ENCODE measurements at regions not wholly inside any gene's neighbourhood (a gene's known extent, or its start where the extent isn't known, plus 50 kb on each side); places are given as distances from the start of the nearest gene placed in this dataset.
"Not testable (repeated sequence)": the region's sequence is repeated elsewhere in the genome, so short reads cannot be mapped to it uniquely, and the experiment has no call there.

- intact Hi-C loops (cut with micrococcal nuclease), result no loop called here
- DNase-seq, result peak; percentile 52
- ATAC-seq, result peak; percentile 96
These were observed 253.9 kb upstream of the PCSK5 start for GRCh38 chr9:75636427-75637045.

- ATAC-seq (no peak), DNase-seq (no peak)
- intact Hi-C loops (cut with micrococcal nuclease), result no loop called here
These were observed 250.4 kb upstream of the PCSK5 start for GRCh38 chr9:75639971-75640610.

- intact Hi-C loops (cut with micrococcal nuclease), result no loop called here
- ATAC-seq, result peak; percentile 84
These were observed 248.0 kb upstream of the PCSK5 start for GRCh38 chr9:75642522-75642921.

GRCh38 chr9:75644649-75645048, 245.8 kb upstream of the PCSK5 start:
- DNase-seq (no peak), ATAC-seq (peak; percentile 32)
- intact Hi-C loops (cut with micrococcal nuclease), result no loop called here

More at GRCh38 chr9:75642522-75642921, 248.0 kb upstream of the PCSK5 start:
- DNase-seq, result no peak

- DNase-seq (no peak), ATAC-seq (no peak)
- intact Hi-C loops (cut with micrococcal nuclease), result no loop called here
These were observed 242.4 kb upstream of the PCSK5 start for GRCh38 chr9:75648034-75648433.

GRCh38 chr9:75649060-75649459, 241.4 kb upstream of the PCSK5 start:
- DNase-seq (no peak), ATAC-seq (no peak)
- intact Hi-C loops (cut with micrococcal nuclease), result no loop called here

GRCh38 chr9:75651709-75652108, 238.8 kb upstream of the PCSK5 start:
- intact Hi-C loops (cut with micrococcal nuclease), result no loop called here
- ATAC-seq (no peak), DNase-seq (no peak)

GRCh38 chr9:75653335-75653734, 237.1 kb upstream of the PCSK5 start:
- DNase-seq (no peak), ATAC-seq (no peak)
- intact Hi-C loops (cut with micrococcal nuclease), result no loop called here

GRCh38 chr9:75653750-75654149, 236.7 kb upstream of the PCSK5 start:
- DNase-seq (no peak), ATAC-seq (no peak)
- intact Hi-C loops (cut with micrococcal nuclease), result no loop called here

GRCh38 chr9:75657015-75657414, 233.5 kb upstream of the PCSK5 start:
- intact Hi-C loops (cut with micrococcal nuclease), result no loop called here
- ATAC-seq, result no peak
- DNase-seq, result no peak

GRCh38 chr9:75658301-75658905, 232.1 kb upstream of the PCSK5 start:
- intact Hi-C loops (cut with micrococcal nuclease), result no loop called here
- no peak for ATAC-seq

GRCh38 chr9:75664597-75664996, 225.9 kb upstream of the PCSK5 start:
- no peak for ATAC-seq
- intact Hi-C loops (cut with micrococcal nuclease), result no loop called here
- no peak for DNase-seq

More at GRCh38 chr9:75658301-75658905, 232.1 kb upstream of the PCSK5 start:
- no peak for DNase-seq

- ATAC-seq (no peak), DNase-seq (no peak)
- intact Hi-C loops (cut with micrococcal nuclease), result no loop called here
These were observed 223.5 kb upstream of the PCSK5 start for GRCh38 chr9:75666856-75667554.

- ATAC-seq (no peak), DNase-seq (no peak)
- intact Hi-C loops (cut with micrococcal nuclease), result no loop called here
These were observed 220.8 kb upstream of the PCSK5 start for GRCh38 chr9:75669721-75670120.

GRCh38 chr9:75671354-75671753, 219.1 kb upstream of the PCSK5 start:
- ATAC-seq (no peak), DNase-seq (no peak)
- intact Hi-C loops (cut with micrococcal nuclease), result no loop called here

- intact Hi-C loops (cut with micrococcal nuclease), result no loop called here
- DNase-seq (no peak), ATAC-seq (no peak)
These were observed 218.0 kb upstream of the PCSK5 start for GRCh38 chr9:75672478-75672877.

- no peak for DNase-seq
- intact Hi-C loops (cut with micrococcal nuclease), result no loop called here
- no peak for ATAC-seq
These were observed 206.9 kb upstream of the PCSK5 start for GRCh38 chr9:75683591-75683990.

- no peak for DNase-seq
- intact Hi-C loops (cut with micrococcal nuclease), result no loop called here
- ATAC-seq, result no peak
These were observed 205.4 kb upstream of the PCSK5 start for GRCh38 chr9:75685062-75685461.

GRCh38 chr9:75687359-75687953, 203.0 kb upstream of the PCSK5 start:
- ATAC-seq, result peak; percentile 70
- DNase-seq, result no peak
- intact Hi-C loops (cut with micrococcal nuclease), result no loop called here

GRCh38 chr9:75690551-75690950, 199.9 kb upstream of the PCSK5 start:
- ATAC-seq; DNase-seq; intact Hi-C loops (cut with micrococcal nuclease): not testable (repeated sequence)

Data from left ventricle myocardium superior (tissue), 1 donor.